Trophoblast cell (in vitro differentiated cells and primary cell): ENCODE measurements at regions not wholly inside any gene's neighbourhood (a gene's known extent, or its start where the extent isn't known, plus 50 kb on each side); places are given as distances from the start of the nearest gene placed in this dataset.

Experiments
- DNase-seq, 2 donors: peaks; one replicate each; pipeline ENCODE4 v3.0.0-alpha.2; 2016
- H2AFZ ChIP-seq: 2 replicates; pipeline ENCODE4 v1.6.1; 2013; ENCODE audit warnings: low read length, moderate library complexity, mild to moderate bottlenecking; ENCODE audit not compliant: insufficient read depth, poor library complexity
- H2AK5ac ChIP-seq: 2 replicates; pipeline ENCODE4 v1.6.1; 2013; ENCODE audit warnings: mild to moderate bottlenecking, low read length
- H2BK120ac ChIP-seq: 2 replicates; pipeline ENCODE4 v1.6.1; 2013; ENCODE audit warnings: low read length, mild to moderate bottlenecking, moderate library complexity; ENCODE audit not compliant: insufficient read depth, poor library complexity
- H2BK12ac ChIP-seq: 2 replicates; pipeline ENCODE4 v1.6.1; 2013; ENCODE audit warnings: mild to moderate bottlenecking, low read length, moderate library complexity
- H2BK5ac ChIP-seq: 2 replicates; pipeline ENCODE4 v1.6.1; 2013; ENCODE audit warnings: low read length, low read depth, moderate library complexity, mild to moderate bottlenecking; ENCODE audit not compliant: poor library complexity
- H3K14ac ChIP-seq: 2 replicates; pipeline ENCODE4 v1.6.1; 2013; ENCODE audit warnings: mild to moderate bottlenecking, low read length
- H3K18ac ChIP-seq: 2 replicates; pipeline ENCODE4 v1.6.1; 2013; ENCODE audit warnings: mild to moderate bottlenecking, low read length
- H3K23ac ChIP-seq: 2 replicates; pipeline ENCODE4 v1.6.1; 2013; ENCODE audit warnings: low read length
- H3K27ac ChIP-seq: 2 replicates; pipeline ENCODE4 v1.5.1; 2013; ENCODE audit warnings: low read depth, mild to moderate bottlenecking, inconsistent platforms, low read length, moderate library complexity
- H3K27me3 ChIP-seq: 2 replicates; pipeline ENCODE4 v1.6.1; 2013; ENCODE audit warnings: inconsistent platforms, mild to moderate bottlenecking, low read length, moderate library complexity; ENCODE audit not compliant: insufficient read depth
- H3K36me3 ChIP-seq, 2 experiments: 1 replicate in 1 of 2; 2 replicates in 1 of 2; pipeline ENCODE4 v1.6.1; 2013; ENCODE audit warnings: low read length in 2 of 2, mild to moderate bottlenecking in 2 of 2, moderate library complexity in 1 of 2; ENCODE audit not compliant: insufficient read depth in 2 of 2, control insufficient read depth in 1 of 2
- H3K4ac ChIP-seq: 2 replicates; pipeline ENCODE4 v1.6.1; 2013; ENCODE audit warnings: low read depth, mild to moderate bottlenecking, low read length, moderate library complexity
- H3K4me1 ChIP-seq, 2 experiments: 1 replicate in 1 of 2; 2 replicates in 1 of 2; pipeline ENCODE4 v1.6.1; 2013; ENCODE audit warnings: low read length in 2 of 2, mild to moderate bottlenecking in 2 of 2, moderate library complexity in 1 of 2; ENCODE audit not compliant: insufficient read depth in 2 of 2, control insufficient read depth in 1 of 2
- H3K4me2 ChIP-seq: 2 replicates; pipeline ENCODE4 v1.6.1; 2013; ENCODE audit warnings: inconsistent platforms, mild to moderate bottlenecking, low read length, moderate library complexity
- H3K4me3 ChIP-seq: 2 replicates; pipeline ENCODE4 v1.5.1; 2013; ENCODE audit warnings: mild to moderate bottlenecking, low read depth, low read length, inconsistent platforms
- H3K79me1 ChIP-seq: one replicate; pipeline ENCODE4 v1.6.1; 2013; ENCODE audit warnings: low read length
- H3K79me2 ChIP-seq: 2 replicates; pipeline ENCODE4 v1.6.1; 2013; ENCODE audit warnings: low read length, mild to moderate bottlenecking; ENCODE audit not compliant: control insufficient read depth, insufficient read depth, poor library complexity
- H3K9ac ChIP-seq: 2 replicates; pipeline ENCODE4 v1.6.1; 2013; ENCODE audit warnings: mild to moderate bottlenecking, low read length
- H3K9me3 ChIP-seq: 2 replicates; pipeline ENCODE4 v1.6.1; 2013; ENCODE audit warnings: low read depth, mild to moderate bottlenecking, control low read depth, inconsistent platforms, low read length; ENCODE audit not compliant: insufficient read depth
- H4K12ac ChIP-seq: 2 replicates; pipeline ENCODE4 v1.6.1; 2013; ENCODE audit warnings: low read depth, mild to moderate bottlenecking, low read length, moderate library complexity
- H4K8ac ChIP-seq: 2 replicates; pipeline ENCODE4 v1.6.1; 2013; ENCODE audit warnings: low read depth, mild to moderate bottlenecking, low read length, moderate library complexity
- H4K91ac ChIP-seq: one replicate; pipeline ENCODE4 v1.6.1; 2013; ENCODE audit warnings: low read depth, mild to moderate bottlenecking, low read length, moderate library complexity
- WGBS: extraction: QIAGEN DNeasy Blood & Tissue Kit; methylation state at CpG from one replicate; pipeline ENCODE4 v1.1.7; 2013; ENCODE audit warnings: missing lambda C conversion rate; ENCODE audit not compliant: insufficient read length, insufficient coverage; ENCODE audit errors: extremely low coverage; 5-methylcytosine and 5-hydroxymethylcytosine counted together

DNA sequence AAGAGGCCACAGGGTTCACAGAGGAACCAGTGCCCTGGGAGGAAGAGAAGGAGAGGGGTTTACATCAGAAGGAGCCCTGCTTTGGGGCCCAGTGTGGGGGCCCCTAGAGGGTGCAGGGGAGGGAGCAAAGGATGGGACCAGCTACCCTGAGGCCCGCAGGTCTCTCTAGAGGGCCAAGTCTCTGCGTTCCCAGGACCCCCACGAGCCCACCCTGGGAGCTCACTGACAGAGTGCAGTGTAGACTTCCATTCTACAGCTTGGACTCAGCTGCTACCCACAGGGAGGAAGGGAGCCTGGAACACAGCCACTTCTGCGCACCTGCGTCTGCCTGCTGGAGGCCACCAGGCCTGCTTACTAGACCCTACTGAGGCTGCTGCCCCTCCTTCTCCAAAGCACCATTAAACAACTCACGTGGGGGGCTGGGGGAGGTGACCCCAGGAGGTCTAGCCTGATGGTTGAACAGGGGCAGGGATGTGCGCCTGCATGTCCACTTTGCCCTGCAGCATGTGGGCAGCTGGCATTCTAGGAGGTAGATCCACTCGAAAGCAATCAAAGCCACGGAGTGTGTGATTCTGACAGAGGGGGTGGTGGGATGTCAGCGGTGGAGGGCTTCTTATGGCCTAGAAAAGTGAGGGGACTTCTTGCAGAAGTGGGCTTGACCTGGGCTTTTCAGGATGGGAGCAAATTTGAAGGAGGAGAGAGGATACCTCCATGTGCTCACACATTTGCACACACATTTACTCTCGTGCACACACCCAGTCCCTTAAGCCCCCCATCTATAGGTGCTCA is 90.2 kb downstream of the ZFP36L2 start:
- Histone ChIP-seq H3K27me3 (no peaks in the 10 kb centered on the region), H3K4ac (no peak overlapping the region), H3K36me3 (no peaks in the 10 kb centered on the region), H4K8ac (no peak overlapping the region), H3K18ac (no peak overlapping the region), H3K23ac (no peak overlapping the region), H2BK5ac (no peak overlapping the region), H3K9ac (no peak overlapping the region), H3K4me3 (no peak overlapping the region), H3K79me1 (peaks cover 15% of the 10 kb centered on the region), H3K9me3 (no peaks in the 10 kb centered on the region), H2BK12ac (peak overlapping the region; percentile 55), H2AK5ac (peak overlapping the region; percentile 11), H4K91ac (peak overlapping the region; percentile 46), H3K79me2 (no peaks in the 10 kb centered on the region), H3K4me2 (no peak overlapping the region), H2AFZ (no peak overlapping the region), H3K27ac (no peak overlapping the region), H3K14ac (peak overlapping the region; percentile 13), H4K12ac (no peak overlapping the region), H3K4me1 (peaks cover 15 to 19% of the 10 kb centered on the region in 2 experiments), H2BK120ac (peak overlapping the region; percentile 41)
- WGBS, result no CpG with 5 or more reads among the region's 11 CpGs
- DNase-seq, result no peak

DNA sequence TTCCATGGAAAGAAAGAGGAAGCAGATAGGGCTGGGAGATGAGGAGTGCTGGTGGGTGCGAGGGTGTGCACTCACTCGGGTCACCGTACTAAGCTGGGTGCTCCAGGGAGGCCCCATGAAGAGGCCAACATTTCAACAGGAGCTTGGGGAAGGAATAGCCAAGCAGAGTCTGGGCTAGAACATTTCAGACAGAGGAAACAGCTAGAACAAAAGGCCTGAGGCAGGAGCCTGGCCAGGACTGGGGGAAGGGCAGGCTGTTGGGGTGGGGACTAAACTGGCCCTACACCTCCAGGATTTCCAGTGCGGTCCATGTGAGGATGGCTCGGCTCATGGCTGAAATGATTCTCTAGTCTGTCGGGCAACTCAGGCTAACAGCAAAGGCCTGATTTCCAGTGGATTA is 90.8 kb downstream of the ZFP36L2 start:
- H3K18ac ChIP-seq, result no peak overlapping the region
- peak overlapping the region; percentile 21 for H2AK5ac ChIP-seq
- H3K79me1 ChIP-seq, result peaks cover 18% of the 10 kb centered on the region
- H3K4ac ChIP-seq, result no peak overlapping the region
- no peak overlapping the region for H3K23ac ChIP-seq
- H3K27me3 ChIP-seq, result no peaks in the 10 kb centered on the region
- no peak overlapping the region for H3K27ac ChIP-seq
- peaks cover 21 to 25% of the 10 kb centered on the region in 2 experiments for H3K4me1 ChIP-seq
- no peak overlapping the region for H4K8ac ChIP-seq
- H3K79me2 ChIP-seq, result no peaks in the 10 kb centered on the region
- H3K14ac ChIP-seq, result peak overlapping the region; percentile 52
- no peak overlapping the region for H3K4me2 ChIP-seq
- H3K9me3 ChIP-seq, result no peaks in the 10 kb centered on the region
- no peak overlapping the region for H3K4me3 ChIP-seq
- no peak overlapping the region for H3K9ac ChIP-seq
- no CpG with 5 or more reads among the region's 6 CpGs for WGBS
- no peak for DNase-seq
- H2BK12ac ChIP-seq, result peak overlapping the region; percentile 55
- H4K91ac ChIP-seq, result peak overlapping the region; percentile 46
- no peak overlapping the region for H4K12ac ChIP-seq
- H2BK5ac ChIP-seq, result no peak overlapping the region
- no peak overlapping the region for H2AFZ ChIP-seq
- H2BK120ac ChIP-seq, result peak overlapping the region; percentile 41
- no peaks in the 10 kb centered on the region for H3K36me3 ChIP-seq

DNA sequence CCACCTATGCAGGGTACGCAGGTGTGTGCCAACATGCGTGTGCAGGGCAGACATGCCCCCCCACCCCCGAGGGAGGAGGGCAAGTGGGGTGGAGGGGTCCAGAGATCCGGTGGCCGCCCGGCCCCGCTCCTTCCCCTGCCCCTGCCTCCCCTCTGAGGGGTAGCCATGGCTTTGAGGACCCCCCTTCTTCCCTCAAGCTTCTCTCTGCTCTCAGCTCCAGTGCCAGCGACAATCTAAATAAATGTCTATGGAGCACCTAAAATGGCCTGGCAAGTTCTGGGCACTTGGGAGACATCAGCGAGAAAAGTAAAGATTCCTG is 91.9 kb downstream of the ZFP36L2 start:
- H3K4me3 ChIP-seq, result no peak overlapping the region
- no peak overlapping the region for H4K8ac ChIP-seq
- no peak overlapping the region for H3K27ac ChIP-seq

DNA sequence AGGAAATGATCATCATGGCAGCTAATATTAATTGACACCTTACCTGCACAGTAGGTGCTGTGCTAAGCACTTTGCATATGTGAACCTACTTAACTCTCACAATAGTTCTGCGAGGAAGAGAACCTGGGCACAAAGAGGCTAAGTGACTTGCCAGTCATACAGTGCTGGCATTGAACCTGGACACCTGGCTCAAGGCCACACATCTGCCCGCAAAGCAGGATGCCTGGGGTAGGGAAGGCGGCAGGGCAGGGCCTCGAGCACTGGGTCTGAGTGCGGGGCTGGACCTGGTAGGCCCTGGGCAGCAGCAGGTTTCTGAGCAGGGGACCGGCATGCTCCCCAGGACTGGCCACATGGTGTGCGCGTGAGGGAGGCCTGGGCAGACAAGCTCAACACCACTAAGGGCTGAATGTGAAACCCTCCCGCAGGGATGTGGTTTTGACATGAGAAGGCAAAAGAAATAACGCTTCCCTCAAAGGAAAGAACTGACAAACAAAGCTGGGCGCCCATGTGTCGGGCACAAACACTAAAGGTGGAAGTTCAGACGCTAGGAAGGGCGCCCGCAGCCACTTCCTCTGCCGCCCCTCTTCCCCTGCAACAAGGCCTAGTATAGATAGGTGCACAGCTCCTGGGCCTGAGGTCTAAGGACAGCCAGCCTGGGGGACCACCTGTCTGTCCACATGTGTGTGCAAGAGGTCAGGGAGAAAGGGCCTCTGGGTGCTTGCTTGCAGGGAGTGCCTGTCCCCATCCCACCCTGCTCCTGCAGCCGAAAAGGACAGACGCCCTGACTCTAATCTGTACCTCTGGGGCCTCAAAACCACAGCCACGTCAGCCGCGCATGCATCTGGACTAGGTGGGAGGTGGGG is 92.5 kb downstream of the ZFP36L2 start:
- H3K4me2 ChIP-seq, result no peak overlapping the region
- H3K27me3 ChIP-seq, result no peaks in the 10 kb centered on the region
- no peak overlapping the region for H3K4me3 ChIP-seq
- H3K79me1 ChIP-seq, result peaks cover 25% of the 10 kb centered on the region
- peak overlapping the region; percentile 13 for H2AK5ac ChIP-seq
- no peak overlapping the region for H3K4ac ChIP-seq
- H3K9me3 ChIP-seq, result no peaks in the 10 kb centered on the region
- H3K79me2 ChIP-seq, result no peaks in the 10 kb centered on the region
- no peaks in the 10 kb centered on the region for H3K36me3 ChIP-seq
- WGBS, result no CpG with 5 or more reads among the region's 21 CpGs
- no peak overlapping the region for H3K27ac ChIP-seq
- no peak overlapping the region for H3K9ac ChIP-seq
- no peak overlapping the region for H2BK5ac ChIP-seq
- no peak overlapping the region for H3K23ac ChIP-seq
- H3K14ac ChIP-seq, result peak overlapping the region; percentile 14
- H2AFZ ChIP-seq, result no peak overlapping the region
- H3K4me1 ChIP-seq, result peaks cover 24 to 31% of the 10 kb centered on the region in 2 experiments
- H4K8ac ChIP-seq, result no peak overlapping the region
- no peak for DNase-seq
- H2BK120ac ChIP-seq, result no peak overlapping the region
- peak overlapping the region; percentile 29 for H4K91ac ChIP-seq
- no peak overlapping the region for H3K18ac ChIP-seq
- H4K12ac ChIP-seq, result no peak overlapping the region
- peak overlapping the region; percentile 64 for H2BK12ac ChIP-seq

More for the DNA sequence above, 91.9 kb downstream of the ZFP36L2 start:
- Histone ChIP-seq H2AK5ac (peak overlapping the region; percentile 13), H4K12ac (no peak overlapping the region), H2BK12ac (peak overlapping the region; percentile 64), H2BK5ac (no peak overlapping the region), H3K4me1 (peaks cover 23 to 30% of the 10 kb centered on the region in 2 experiments), H2BK120ac (no peak overlapping the region), H3K18ac (no peak overlapping the region), H3K23ac (no peak overlapping the region), H3K36me3 (no peaks in the 10 kb centered on the region), H3K9ac (no peak overlapping the region), H3K14ac (peak overlapping the region; percentile 14), H3K4ac (no peak overlapping the region), H3K27me3 (no peaks in the 10 kb centered on the region), H4K91ac (peak overlapping the region; percentile 29), H3K79me1 (peaks cover 22% of the 10 kb centered on the region), H2AFZ (no peak overlapping the region), H3K4me2 (no peak overlapping the region), H3K9me3 (no peaks in the 10 kb centered on the region), H3K79me2 (no peaks in the 10 kb centered on the region)
- WGBS, result no CpG with 5 or more reads among the region's 9 CpGs
- DNase-seq, result no peak
